ENCODE measurements at regions not wholly inside any gene's neighbourhood (a gene's known extent, or its start where the extent isn't known, plus 50 kb on each side); places are given as distances from the start of the nearest gene placed in this dataset.

DNA sequence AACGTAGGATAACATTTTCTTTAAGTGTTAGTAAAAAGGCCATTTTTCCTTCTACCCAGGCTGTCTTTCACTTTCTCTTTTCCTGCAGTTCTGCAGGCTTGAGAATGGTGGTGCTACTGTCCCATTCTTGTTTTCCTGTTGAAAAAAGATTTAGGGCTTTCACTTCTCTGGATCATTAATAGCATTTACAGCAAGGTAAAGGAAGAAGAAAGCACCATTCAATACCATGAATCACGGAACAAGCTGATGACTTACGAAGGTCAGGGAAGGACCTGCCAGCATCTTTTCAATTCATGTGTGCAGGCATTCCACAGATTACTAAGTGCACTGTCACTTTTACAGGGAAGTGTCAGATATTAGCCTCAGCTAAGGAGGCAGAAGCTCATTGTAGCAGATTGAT is 292.8 kb downstream of the YTHDC2 start:
- TF ChIP-seq POLR2A (IDR thresholded peaks at IDR 0.05; ENCODE audit: low read length), result no peak
- no peak for TF ChIP-seq GATA1 (IDR thresholded peaks at IDR 0.05; ENCODE audit: low read depth, low read length)

Data from erythroblast (primary cell).